ENCODE measurements at regions not wholly inside any gene's neighbourhood (a gene's known extent, or its start where the extent isn't known, plus 50 kb on each side); places are given as distances from the start of the nearest gene placed in this dataset.
A peak's percentile ranks its signal among the peaks of the same experiment; 100 is the strongest.
"Not testable (repeated sequence)": the region's sequence is repeated elsewhere in the genome, so short reads cannot be mapped to it uniquely, and the experiment has no call there.

- DNase-seq, result no peak
Measured at GRCh38 chr5:109992264-109992915, 302.7 kb downstream of the MAN2A1 start.

GRCh38 chr5:109994135-109994534 lies 304.4 kb downstream of the MAN2A1 start:
- DNase-seq, result no peak

GRCh38 chr5:109996246-109996645 lies 306.5 kb downstream of the MAN2A1 start:
- DNase-seq, result no peak

- DNase-seq, result no peak
Measured at GRCh38 chr5:109997161-109997560, 307.4 kb downstream of the MAN2A1 start.

- no peak for DNase-seq
Measured at GRCh38 chr5:109998208-109998607, 308.5 kb downstream of the MAN2A1 start.

GRCh38 chr5:109998726-109999125 lies 309.0 kb downstream of the MAN2A1 start:
- no peak for DNase-seq

- DNase-seq, result no peak
Measured at GRCh38 chr5:110001648-110002047, 311.9 kb downstream of the MAN2A1 start.

- DNase-seq, result no peak
Measured at GRCh38 chr5:110002652-110003051, 312.9 kb downstream of the MAN2A1 start.

GRCh38 chr5:110005907-110006562 lies 316.3 kb downstream of the MAN2A1 start:
- DNase-seq, result not testable (repeated sequence)

- no peak for DNase-seq
Measured at GRCh38 chr5:110007101-110007500, 317.4 kb downstream of the MAN2A1 start.

GRCh38 chr5:110008131-110008530 lies 318.4 kb downstream of the MAN2A1 start:
- DNase-seq, result no peak

GRCh38 chr5:110012145-110012544 lies 322.4 kb downstream of the MAN2A1 start:
- no peak for DNase-seq

GRCh38 chr5:110013017-110013416 lies 323.3 kb downstream of the MAN2A1 start:
- DNase-seq, result no peak

- DNase-seq, result no peak
Measured at GRCh38 chr5:110017854-110018253, 328.1 kb downstream of the MAN2A1 start.

GRCh38 chr5:110018509-110018908 lies 328.8 kb downstream of the MAN2A1 start:
- no peak for DNase-seq

GRCh38 chr5:110019119-110019518 lies 329.4 kb downstream of the MAN2A1 start:
- DNase-seq, result no peak

- no peak for DNase-seq
Measured at GRCh38 chr5:110019780-110020179, 330.1 kb downstream of the MAN2A1 start.

- DNase-seq, result no peak
Measured at GRCh38 chr5:110021251-110021650, 331.5 kb downstream of the MAN2A1 start.

- no peak for DNase-seq
Measured at GRCh38 chr5:110025160-110025559, 335.4 kb downstream of the MAN2A1 start.

GRCh38 chr5:110027527-110028322 lies 338.0 kb downstream of the MAN2A1 start:
- DNase-seq, result no peak

GRCh38 chr5:110031402-110032140 lies 341.8 kb downstream of the MAN2A1 start:
- peak in 1 of 5 experiments; percentile 27 for DNase-seq

- no peak for DNase-seq
Measured at GRCh38 chr5:110032376-110032775, 342.6 kb downstream of the MAN2A1 start.

GRCh38 chr5:110034056-110034600 lies 344.4 kb downstream of the MAN2A1 start:
- no peak for DNase-seq

All from T-helper 2 cell (primary cell).